Pulmonary artery endothelial cell (primary cell): ENCODE measurements at regions not wholly inside any gene's neighbourhood (a gene's known extent, or its start where the extent isn't known, plus 50 kb on each side); places are given as distances from the start of the nearest gene placed in this dataset.
"Not testable (repeated sequence)": the region's sequence is repeated elsewhere in the genome, so short reads cannot be mapped to it uniquely, and the experiment has no call there.

Source experiments
- DNase-seq: peaks from one replicate; pipeline ENCODE4 v3.0.0-alpha.2; 2011; ENCODE audit warnings: low read depth, low spot score

- not testable (repeated sequence) for DNase-seq
These were observed 357.5 kb downstream of the CNTNAP3B start for GRCh38 chr9:41771693-41772092.

DNA sequence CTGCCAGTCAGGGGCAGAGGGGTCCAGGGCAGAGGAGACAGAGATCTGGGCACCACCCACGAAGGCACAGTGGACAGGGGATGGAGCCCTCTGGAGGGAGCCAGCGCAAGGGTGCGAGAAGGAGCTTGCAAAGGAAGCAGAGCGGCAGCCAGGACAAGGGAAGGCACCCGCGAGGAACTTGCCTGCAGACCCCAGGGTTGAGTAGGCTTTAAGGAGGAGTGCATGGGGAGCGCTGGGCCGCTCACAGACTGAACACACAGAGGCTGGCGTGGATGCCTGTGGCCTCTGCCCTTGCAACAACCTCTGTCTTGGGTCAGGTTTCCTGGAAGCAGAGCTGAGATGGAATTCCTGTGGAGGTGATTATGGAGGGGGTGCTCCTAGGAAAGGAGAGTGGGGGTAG, 374.4 kb downstream of the CNTNAP3B start:
- not testable (repeated sequence) for DNase-seq

DNA sequence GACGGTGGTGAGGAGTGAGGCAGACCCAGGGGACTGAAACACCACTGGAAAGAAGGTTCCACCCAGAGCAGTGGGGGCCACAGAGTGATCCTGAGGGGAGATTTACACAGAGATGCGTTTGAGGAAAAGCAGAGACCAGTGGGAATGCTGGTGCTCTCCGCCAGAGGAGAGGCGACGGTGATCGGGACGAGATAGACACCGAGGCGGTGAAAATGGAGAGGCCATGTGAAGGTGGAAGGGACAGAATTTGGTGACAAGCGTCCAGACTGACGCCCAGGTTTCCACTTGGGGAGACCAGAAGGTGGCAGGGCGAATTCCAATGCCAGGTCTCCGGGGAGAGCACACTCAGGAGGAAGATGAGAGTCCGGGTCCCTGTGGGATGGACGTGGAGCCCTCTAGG, 374.8 kb downstream of the CNTNAP3B start:
- DNase-seq: not testable (repeated sequence)

DNA sequence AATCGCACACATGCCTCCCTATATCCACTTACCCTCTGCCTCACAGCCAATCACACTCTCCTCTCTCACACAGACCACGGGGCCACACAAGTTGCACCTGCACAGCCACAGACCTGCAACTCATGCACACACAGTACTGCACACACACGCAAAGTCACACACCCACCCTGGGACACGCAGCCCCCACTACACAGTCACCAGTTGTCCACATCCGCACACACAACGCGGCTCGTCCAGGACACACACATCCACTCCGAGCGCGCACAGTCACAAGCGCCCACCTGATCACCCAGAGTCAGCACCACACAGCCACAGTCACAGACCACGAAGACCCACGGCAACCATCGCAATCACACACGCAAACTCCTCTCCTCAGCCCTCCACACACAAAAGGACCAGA, 387.3 kb downstream of the CNTNAP3B start:
- DNase-seq: not testable (repeated sequence)

- DNase-seq: not testable (repeated sequence)
These were observed 388.1 kb downstream of the CNTNAP3B start for GRCh38 chr9:41741173-41741572.

DNA sequence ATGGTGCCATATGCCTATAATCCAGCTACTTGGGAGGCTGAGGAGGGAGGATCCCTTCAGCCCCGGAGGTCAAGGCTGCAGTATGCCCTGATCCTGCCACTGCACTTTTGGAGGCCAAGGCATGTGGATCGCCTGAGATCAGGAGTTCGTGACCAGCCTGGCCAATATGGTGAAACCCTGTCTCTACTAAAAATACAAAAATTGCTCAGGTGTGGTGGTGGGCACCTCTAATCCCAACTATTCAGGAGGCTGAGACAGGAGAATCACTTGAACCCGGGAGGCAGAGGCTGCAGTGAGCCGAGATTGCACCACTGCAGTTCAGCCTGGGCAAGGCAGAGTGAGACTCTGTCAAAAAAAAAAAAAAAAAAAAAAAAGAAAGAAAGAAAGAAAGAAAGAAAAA, 390.5 kb downstream of the CNTNAP3B start:
- not testable (repeated sequence) for DNase-seq

GRCh38 chr9:41699190-41699589, 430.0 kb downstream of the CNTNAP3B start:
- not testable (repeated sequence) for DNase-seq

DNA sequence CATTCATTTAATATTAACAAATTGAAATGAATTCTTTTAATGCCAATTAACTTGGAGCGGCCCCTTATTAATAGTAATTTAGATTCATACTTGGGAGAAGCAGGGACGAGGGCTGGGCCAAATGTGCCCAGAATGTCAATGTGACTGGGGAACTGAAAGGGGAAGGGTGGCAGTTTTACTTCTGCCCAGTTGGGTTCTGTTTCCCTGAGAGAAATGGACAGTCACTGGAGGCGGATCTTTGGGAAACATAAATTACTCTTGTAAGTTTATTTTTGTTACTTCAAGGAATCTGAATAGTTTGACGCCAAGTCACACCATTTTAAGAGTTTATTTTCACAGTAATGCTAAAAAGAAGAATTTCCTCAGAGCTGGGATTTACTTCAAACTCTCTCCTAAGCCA, 432.1 kb downstream of the CNTNAP3B start:
- DNase-seq: not testable (repeated sequence)

DNA sequence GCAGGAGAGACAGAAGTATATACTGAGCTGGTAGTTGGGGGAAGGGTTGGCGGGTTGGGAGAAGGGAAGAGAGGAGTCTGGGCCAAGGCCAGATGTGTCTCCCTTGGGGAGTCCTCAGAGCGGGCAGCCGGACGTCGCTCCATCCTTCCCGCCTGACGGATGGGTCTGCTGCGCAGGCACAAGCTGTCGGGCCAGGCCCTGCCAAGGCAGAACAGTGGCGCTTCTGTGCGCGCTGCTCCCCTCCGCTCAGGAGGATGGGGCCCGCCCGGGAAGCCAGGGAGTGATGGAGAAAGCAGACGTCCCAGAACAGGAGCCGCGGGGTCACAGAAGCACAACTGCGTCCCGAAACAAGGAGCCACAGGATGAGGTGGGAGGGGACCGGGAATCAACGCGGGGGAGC, 449.9 kb downstream of the CNTNAP3B start:
- not testable (repeated sequence) for DNase-seq

DNA sequence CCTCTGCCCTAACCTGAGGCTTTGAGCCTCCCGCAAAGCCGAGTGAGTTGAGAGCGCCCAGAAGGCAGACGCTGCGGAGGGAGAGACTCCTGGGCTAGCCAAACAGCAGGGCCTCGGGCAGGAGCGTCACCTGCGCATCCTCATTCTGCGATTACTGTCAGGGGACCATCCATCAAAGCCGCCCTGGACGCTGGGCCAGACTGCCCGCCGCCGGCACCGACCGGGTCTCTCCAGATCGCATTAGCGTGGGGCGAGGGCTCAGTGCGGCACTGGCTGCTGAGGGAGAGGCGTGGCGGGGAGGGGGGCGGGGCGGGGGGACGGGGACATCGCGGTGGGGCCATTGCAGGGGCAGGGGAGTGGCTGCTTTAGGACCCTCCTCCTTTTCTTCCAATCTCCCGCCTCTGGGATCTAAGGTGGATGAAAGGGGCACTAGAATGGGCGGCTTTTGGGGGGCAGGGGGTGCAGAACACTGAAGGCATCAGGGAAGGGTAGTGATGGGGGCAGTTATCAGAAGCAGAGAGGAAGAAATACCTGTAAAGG, 465.7 kb downstream of the CNTNAP3B start:
- not testable (repeated sequence) for DNase-seq

GRCh38 chr9:41658706-41659105, 469.6 kb upstream of the ZNG1F start:
- DNase-seq: not testable (repeated sequence)

DNA sequence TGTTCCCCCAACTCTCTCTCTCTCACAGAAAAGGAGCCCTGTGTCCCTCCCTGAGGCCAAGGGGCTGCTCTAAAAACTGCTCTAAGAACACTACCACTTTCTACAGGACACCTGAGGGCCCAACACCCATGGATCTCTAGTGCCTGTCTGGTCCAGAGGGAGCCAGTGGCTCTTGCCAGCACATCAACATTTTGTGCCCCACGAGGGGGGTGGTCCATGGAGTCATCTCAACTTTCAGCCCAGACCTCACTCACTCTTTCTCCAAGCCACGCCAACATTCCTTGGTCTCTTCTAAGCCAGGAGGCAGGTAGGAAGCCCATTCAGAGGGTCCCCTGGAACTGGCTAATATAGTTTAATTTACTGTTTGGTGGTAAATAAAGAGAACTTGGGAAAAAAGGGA, 469.0 kb upstream of the ZNG1F start:
- not testable (repeated sequence) for DNase-seq

GRCh38 chr9:41657141-41657540, 468.0 kb upstream of the ZNG1F start:
- not testable (repeated sequence) for DNase-seq

GRCh38 chr9:41655071-41655554, 466.0 kb upstream of the ZNG1F start:
- not testable (repeated sequence) for DNase-seq

DNA sequence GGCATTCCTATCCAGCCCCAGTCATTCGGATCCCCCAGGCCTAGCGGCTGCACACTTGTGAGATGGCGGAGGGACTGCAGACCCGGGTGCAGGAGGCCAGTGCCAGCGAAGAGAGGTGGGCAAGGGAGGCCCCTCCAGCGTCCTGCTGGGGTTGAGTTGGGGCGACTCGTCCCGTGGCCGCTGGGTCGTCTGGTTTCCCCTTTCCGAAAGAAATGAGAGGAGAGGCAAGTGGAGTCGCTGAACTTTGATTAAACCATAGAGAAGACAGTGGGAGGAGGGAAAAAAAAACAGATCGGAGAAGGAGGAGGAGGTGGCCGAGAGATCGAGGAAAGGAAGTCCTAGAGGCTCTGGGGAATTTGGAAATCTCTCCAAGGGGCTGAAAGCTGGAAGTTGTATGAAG, 465.2 kb upstream of the ZNG1F start:
- DNase-seq: not testable (repeated sequence)

GRCh38 chr9:41653560-41654340, 464.6 kb upstream of the ZNG1F start:
- DNase-seq: not testable (repeated sequence)

DNA sequence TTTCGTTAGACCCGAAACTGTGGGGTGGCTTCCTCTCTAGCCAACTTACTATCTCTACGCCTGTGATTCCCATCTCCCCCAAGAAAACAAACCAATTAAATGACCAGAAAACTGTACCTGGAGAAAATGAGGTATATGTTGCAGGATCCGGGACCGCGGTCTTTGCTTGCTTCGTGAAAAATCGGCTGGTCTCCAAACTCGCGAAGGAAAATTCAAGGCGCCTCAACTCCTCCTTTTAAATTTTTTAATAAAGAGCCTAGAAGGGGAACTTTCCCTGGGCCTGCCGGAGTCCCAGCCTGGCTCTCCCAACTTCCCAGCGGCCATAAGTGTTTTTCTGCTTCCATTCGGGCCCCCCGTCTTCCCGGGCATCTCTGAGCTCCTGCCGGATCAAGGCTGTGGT, 463.7 kb upstream of the ZNG1F start:
- not testable (repeated sequence) for DNase-seq

DNA sequence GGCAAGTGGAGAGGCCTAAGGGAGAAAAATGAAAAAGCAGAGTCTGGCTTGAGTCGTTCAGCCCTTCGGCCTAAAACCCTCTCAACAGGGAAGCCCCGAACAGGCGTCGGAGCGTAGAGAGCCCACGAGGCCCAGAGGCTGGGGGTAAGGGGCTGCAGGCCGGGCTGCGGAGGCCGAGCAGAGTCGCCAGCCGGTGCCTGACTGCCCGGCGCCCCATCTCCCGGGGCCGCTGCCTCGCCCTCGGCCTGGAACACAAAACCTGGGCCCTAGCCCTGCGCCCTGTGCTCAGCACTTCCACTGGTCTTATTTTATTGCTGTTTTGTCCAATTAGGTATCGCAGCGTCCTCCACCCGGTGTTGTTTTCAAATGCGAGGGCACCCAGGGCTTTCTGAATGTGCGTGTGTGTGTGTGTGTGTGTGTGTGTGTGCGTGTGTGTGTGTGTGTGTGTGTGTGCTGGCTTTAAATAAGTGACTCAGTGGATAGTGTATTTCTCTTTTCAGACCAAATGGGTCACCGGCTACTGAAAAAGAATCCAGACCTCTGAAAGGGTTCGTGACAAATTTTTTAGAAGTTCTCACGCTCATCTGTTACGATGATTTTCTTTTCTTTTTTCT, 463.1 kb upstream of the ZNG1F start:
- not testable (repeated sequence) for DNase-seq

GRCh38 chr9:41650086-41650485, 461.0 kb upstream of the ZNG1F start:
- DNase-seq: not testable (repeated sequence)

DNA sequence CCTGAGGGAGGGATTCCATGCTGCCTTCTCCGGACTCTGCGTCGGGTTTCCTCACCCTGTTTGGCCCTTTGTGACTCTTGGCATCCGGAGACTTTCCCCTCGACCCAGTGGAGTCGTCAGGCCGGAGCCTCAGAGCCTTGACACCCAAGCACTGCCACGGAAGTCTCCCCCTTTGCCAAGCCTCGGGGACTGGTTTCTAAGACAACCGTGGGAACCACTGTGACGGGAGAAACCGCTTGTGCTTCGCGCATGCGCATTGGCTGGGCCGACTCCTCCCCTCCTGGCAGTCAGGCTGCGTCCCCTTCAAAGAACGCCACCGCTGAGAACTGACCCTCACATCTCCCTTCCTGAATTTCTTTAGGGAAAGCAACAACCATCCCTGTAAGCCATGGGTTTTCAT, 459.4 kb upstream of the ZNG1F start:
- DNase-seq: not testable (repeated sequence)

DNA sequence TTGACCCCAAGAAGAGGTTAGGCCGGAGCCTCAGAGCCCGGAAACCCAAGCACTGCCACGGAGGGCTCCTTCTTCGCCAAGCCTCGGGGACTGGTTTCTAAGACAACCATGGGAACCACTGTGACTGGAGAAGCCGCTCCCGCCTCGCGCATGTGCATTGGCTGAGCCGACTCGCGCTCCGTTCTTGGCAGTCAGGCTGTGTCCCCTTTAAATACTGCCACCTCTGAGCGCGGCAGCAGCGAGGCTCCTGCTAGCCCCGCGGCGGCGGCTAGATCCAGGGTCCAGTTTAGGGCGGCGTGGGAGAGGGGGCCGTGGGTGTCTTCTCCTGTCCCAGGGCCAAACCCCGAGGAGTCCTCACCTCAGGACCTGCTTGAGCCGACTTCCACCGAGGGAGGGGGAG, 457.1 kb upstream of the ZNG1F start:
- not testable (repeated sequence) for DNase-seq

DNA sequence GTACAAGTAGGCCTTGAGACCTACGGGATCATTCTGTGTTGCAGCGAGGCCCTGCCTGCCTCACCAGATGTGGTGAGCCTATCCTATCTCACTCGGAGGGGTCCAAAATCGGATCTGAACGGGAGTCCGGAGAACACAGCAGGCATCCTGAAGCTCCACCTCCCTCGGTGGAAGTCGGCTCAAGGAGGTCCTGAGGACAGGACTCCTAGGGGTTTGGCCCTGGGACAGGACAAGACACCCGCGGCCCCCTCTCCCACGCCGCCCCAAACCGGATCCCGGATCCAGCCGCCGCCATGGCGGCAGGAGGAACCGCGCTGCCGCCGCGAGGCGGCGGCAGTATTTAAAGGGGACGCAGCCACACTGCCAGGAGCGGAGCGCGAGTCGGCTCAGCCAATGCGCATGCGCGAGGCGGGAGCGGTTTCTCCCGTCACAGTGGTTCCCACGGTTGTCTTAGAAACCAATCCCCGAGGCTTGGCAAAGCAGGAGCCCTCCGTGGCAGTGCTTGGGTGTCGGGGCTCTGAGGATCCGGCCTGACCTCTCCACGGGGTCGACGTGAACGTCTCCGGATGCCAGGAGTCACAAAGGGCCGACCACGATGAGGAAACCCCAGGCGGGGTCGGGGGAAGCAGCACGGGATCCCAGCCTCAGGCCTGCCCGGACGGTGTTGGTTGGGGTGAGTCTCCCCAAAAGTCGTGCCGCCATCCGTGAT, 454.6 kb upstream of the ZNG1F start:
- peak; percentile 17 for DNase-seq
